Natural killer cell (primary cell): ENCODE measurements at regions not wholly inside any gene's neighbourhood (a gene's known extent, or its start where the extent isn't known, plus 50 kb on each side); places are given as distances from the start of the nearest gene placed in this dataset.

Experiments
- ATAC-seq, 3 donors: fragments of 150-1000 bp in 2 of 3; fragments of 200-7000 bp in 1 of 3; cut with Tn5 transposase; 1 replicate in 1 of 3; 2 replicates in 2 of 3; pipeline ENCODE4 v1.10.0; 2021; ENCODE audit warnings: mild to moderate bottlenecking in 2 of 3, moderate library complexity in 2 of 3
- DNase-seq, 2 donors: peaks; one replicate each; pipeline versions ENCODE4 v3.0.0 to v3.0.0-alpha.2; 2013 to 2021; ENCODE audit warnings: mixed read lengths in 1 of 2
- H3K27ac ChIP-seq: one replicate; pipeline ENCODE4 v1.5.1; 2013; ENCODE audit warnings: mild to moderate bottlenecking, low read length
- H3K27me3 ChIP-seq: one replicate; pipeline ENCODE4 v1.6.1; 2013; ENCODE audit warnings: low read length; ENCODE audit not compliant: control insufficient read depth, insufficient read depth
- H3K36me3 ChIP-seq: one replicate; pipeline ENCODE4 v1.6.1; 2013; ENCODE audit warnings: low read length; ENCODE audit not compliant: control insufficient read depth, insufficient read depth
- H3K4me1 ChIP-seq: one replicate; pipeline ENCODE4 v1.6.1; 2013; ENCODE audit warnings: low read length; ENCODE audit not compliant: control insufficient read depth, insufficient read depth
- H3K4me3 ChIP-seq: one replicate; pipeline ENCODE4 v1.5.1; 2013; ENCODE audit warnings: low read length
- H3K9me3 ChIP-seq: one replicate; pipeline ENCODE4 v1.6.1; 2013; ENCODE audit warnings: low read length; ENCODE audit not compliant: control insufficient read depth, insufficient read depth
- H3K27ac Mint-ChIP-seq, 2 donors: one replicate each; pipeline ENCODE4 v1.8.0; 2022; ENCODE audit warnings: mild to moderate bottlenecking in 2 of 2, mixed read lengths in 2 of 2, moderate library complexity in 1 of 2
- H3K27me3 Mint-ChIP-seq, 2 donors: one replicate each; pipeline ENCODE4 v1.8.0; 2022; ENCODE audit warnings: low read depth in 2 of 2, mixed read lengths in 2 of 2
- H3K36me3 Mint-ChIP-seq: one replicate; pipeline ENCODE4 v1.8.0; 2022; ENCODE audit warnings: mixed read lengths
- H3K4me1 Mint-ChIP-seq, 2 donors: one replicate each; pipeline ENCODE4 v1.8.0; 2022; ENCODE audit warnings: mixed read lengths in 2 of 2
- H3K4me3 Mint-ChIP-seq: one replicate; pipeline ENCODE4 v1.8.0; 2022; ENCODE audit warnings: mild to moderate bottlenecking, moderate library complexity, mixed read lengths
- H3K9me3 Mint-ChIP-seq, 2 donors: one replicate each; pipeline ENCODE4 v1.8.0; 2022; ENCODE audit warnings: mixed read lengths in 2 of 2
- WGBS: methylation state at CpG from one replicate; pipeline ENCODE4 v1.1.7; 2013; ENCODE audit warnings: missing lambda C conversion rate; ENCODE audit not compliant: insufficient coverage; 5-methylcytosine and 5-hydroxymethylcytosine counted together
- intact Hi-C: fragments of 100-400 bp; cut with micrococcal nuclease; formaldehyde crosslinking; loops from one replicate; pipeline ENCODE4 v1.14.2; 2022
- TF ChIP-seq, protein P1 (sequence below): fragments of 200-600 bp; IDR thresholded peaks from one replicate; pipeline ENCODE4 v1.8.0; 2022; ENCODE audit warnings: antibody characterized with exemption

DNA sequence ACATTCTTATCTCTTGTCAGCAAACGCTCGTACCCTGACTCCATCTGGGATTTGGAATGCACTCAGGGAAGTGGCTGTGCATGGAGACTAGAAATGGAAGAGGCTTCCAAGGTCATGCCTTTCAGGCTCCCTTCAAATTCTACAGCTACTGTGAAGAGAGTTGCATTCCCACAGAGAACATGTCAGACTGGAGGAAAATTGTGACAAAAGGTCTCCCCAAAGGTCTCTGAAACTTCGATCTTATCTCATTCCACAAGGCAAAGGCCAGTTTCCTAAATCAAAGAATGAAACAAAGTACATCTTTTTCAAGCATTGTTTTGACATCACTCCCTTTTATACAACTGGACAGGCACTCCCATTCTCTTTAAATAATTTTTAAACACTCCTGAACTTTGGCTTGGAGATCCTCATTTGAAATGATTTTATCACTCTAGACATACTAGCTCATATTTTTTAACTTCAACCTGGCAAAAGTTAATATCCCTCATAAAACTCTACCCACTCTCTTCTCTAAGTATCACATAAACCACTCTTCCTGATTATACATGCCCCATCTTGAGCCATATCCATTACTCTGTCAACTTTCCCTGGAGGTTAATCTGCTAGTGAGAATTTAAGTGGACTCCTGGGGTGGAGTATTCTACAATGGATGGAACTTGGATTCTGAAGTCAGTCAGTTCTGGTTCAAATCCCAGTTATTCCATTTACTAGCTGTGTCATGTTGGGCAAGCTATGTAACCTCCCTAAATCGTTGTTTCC, 218.1 kb upstream of the HMGA2 start:
- TF ChIP-seq, protein P1, sequence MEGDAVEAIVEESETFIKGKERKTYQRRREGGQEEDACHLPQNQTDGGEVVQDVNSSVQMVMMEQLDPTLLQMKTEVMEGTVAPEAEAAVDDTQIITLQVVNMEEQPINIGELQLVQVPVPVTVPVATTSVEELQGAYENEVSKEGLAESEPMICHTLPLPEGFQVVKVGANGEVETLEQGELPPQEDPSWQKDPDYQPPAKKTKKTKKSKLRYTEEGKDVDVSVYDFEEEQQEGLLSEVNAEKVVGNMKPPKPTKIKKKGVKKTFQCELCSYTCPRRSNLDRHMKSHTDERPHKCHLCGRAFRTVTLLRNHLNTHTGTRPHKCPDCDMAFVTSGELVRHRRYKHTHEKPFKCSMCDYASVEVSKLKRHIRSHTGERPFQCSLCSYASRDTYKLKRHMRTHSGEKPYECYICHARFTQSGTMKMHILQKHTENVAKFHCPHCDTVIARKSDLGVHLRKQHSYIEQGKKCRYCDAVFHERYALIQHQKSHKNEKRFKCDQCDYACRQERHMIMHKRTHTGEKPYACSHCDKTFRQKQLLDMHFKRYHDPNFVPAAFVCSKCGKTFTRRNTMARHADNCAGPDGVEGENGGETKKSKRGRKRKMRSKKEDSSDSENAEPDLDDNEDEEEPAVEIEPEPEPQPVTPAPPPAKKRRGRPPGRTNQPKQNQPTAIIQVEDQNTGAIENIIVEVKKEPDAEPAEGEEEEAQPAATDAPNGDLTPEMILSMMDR, result no peak
- ATAC-seq, result no peak
- Histone ChIP-seq H3K27ac (no peak overlapping the region), H3K27me3 (peaks cover 2% of the 10 kb centered on the region), H3K9me3 (no peaks in the 10 kb centered on the region), H3K4me1 (no peaks in the 10 kb centered on the region), H3K4me3 (no peak overlapping the region), H3K36me3 (no peaks in the 10 kb centered on the region)
- H3K27ac Mint-ChIP-seq, result no peak overlapping the region
- H3K4me1 Mint-ChIP-seq, result no peaks in the 10 kb centered on the region
- 81% methylated on average over 3 of the region's 4 CpGs for WGBS
- H3K36me3 Mint-ChIP-seq, result no peaks in the 10 kb centered on the region
- intact Hi-C loops, result no loop called here
- H3K4me3 Mint-ChIP-seq, result no peak overlapping the region
- H3K27me3 Mint-ChIP-seq, result peaks cover 7 to 11% of the 10 kb centered on the region in 2 donors
- no peak for DNase-seq
- H3K9me3 Mint-ChIP-seq, result no peaks in the 10 kb centered on the region

DNA sequence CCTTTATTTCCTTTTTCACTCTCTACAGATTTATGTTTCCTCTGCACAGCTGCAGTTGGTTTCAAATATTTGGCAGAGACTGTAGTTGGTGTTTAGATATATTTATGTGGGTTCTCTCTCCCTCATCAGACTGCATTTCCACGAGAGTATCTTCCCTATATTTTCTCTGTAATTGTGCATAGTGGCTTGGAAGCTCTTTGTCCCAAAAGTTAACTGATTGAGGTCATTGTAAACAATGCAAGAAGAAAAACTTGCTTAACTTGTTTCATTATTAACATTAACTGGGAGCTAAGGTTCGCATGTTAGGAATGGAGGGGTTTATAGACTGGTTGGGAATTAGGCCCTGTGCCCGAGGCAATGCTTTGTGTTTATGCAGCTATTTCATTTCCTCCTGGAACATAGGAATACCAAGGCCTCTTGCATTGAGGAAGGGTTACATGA, 216.9 kb upstream of the HMGA2 start:
- Mint-ChIP-seq H3K9me3 (no peaks in the 10 kb centered on the region), H3K4me3 (no peak overlapping the region), H3K4me1 (no peaks in the 10 kb centered on the region), H3K27ac (no peak overlapping the region), H3K27me3 (peaks cover 0 to 7% of the 10 kb centered on the region in 2 donors), H3K36me3 (no peaks in the 10 kb centered on the region)
- TF ChIP-seq, protein P1, result no peak
- no peak overlapping the region for H3K27ac ChIP-seq
- H3K4me3 ChIP-seq, result no peak overlapping the region
- intact Hi-C loops, result no loop called here
- no peaks in the 10 kb centered on the region for H3K9me3 ChIP-seq
- ATAC-seq (no peak), DNase-seq (no peak)
- 89% methylated on average over 2 of the region's 3 CpGs for WGBS
- H3K36me3 ChIP-seq, result no peaks in the 10 kb centered on the region
- H3K4me1 ChIP-seq, result no peaks in the 10 kb centered on the region
- no peaks in the 10 kb centered on the region for H3K27me3 ChIP-seq

DNA sequence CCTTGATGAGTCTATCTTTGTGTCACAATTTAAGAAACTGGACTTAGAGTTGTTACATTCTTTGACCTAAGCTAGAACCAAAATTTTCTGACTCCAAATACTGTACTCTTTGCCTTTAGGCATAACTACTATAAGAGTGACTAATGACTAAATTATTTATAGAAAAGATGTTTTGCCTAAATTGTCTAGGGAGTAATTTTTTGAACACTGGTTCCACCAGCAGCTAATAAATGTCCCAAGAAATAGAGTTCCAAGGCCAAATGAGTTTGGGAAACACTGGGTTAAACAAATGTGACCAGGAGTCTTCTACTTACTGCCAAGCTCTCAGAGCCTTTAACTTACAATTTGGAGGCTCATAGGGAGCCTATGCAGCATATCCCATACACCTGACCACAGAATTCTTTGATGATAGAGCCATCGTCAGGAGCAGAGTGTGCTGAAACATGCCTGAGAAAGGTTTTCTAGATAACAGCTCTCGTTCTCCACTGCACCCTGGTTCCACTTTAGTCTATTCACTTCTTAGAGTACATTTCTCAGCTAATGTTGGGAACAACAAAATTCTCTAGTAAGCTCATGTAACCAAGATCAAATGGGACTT, 215.9 kb upstream of the HMGA2 start:
- no peak for DNase-seq
- intact Hi-C loops, result no loop called here
- TF ChIP-seq, protein P1, result no peak
- Histone ChIP-seq H3K27me3 (no peaks in the 10 kb centered on the region), H3K4me1 (no peaks in the 10 kb centered on the region), H3K4me3 (no peak overlapping the region), H3K9me3 (no peaks in the 10 kb centered on the region), H3K36me3 (no peaks in the 10 kb centered on the region), H3K27ac (no peak overlapping the region)
- H3K36me3 Mint-ChIP-seq, result no peaks in the 10 kb centered on the region
- H3K27ac Mint-ChIP-seq, result no peak overlapping the region
- ATAC-seq, result no peak
- H3K9me3 Mint-ChIP-seq, result no peaks in the 10 kb centered on the region
- H3K4me1 Mint-ChIP-seq, result no peaks in the 10 kb centered on the region
- H3K27me3 Mint-ChIP-seq, result peaks cover 0 to 6% of the 10 kb centered on the region in 2 donors
- H3K4me3 Mint-ChIP-seq, result no peak overlapping the region
- WGBS, result 90% methylated on average over 2 of the region's 2 CpGs
